ENCODE measurements at regions not wholly inside any gene's neighbourhood (a gene's known extent, or its start where the extent isn't known, plus 50 kb on each side); places are given as distances from the start of the nearest gene placed in this dataset.

GRCh38 chr6:76803038-76803580, 660.2 kb downstream of the HTR1B start:
- TF ChIP-seq CTCF (conservative IDR thresholded peaks at IDR 0.05; ENCODE audit: low read length) (no peak), EZH2phosphoT487 (IDR thresholded peaks at IDR 0.05; ENCODE audit: borderline replicate concordance) (no peak)
